HCT116 (cell line): ENCODE measurements at regions not wholly inside any gene's neighbourhood (a gene's known extent, or its start where the extent isn't known, plus 50 kb on each side); places are given as distances from the start of the nearest gene placed in this dataset.

Experiments
- ATAC-seq: fragments of 200-7000 bp; cut with Tn5 transposase; 2 replicates; pipeline ENCODE4 v1.9.1; 2020; ENCODE audit warnings: mild to moderate bottlenecking, moderate library complexity
- BruUV-seq: library from RNA; stranded (reverse); fragments of 400-500 nt; replicated peaks from 2 replicates; lab custom pipeline; 2021; lab: Mats Ljungman, UMichigan
- CTCF ChIA-PET: fragments of 300-600 bp; sonication (Branson Sonifier 250); formaldehyde crosslinking; loops from one replicate; lab custom pipeline; 2021; ENCODE audit warnings: antibody characterized with exemption; lab: Charles Lee
- POLR2A ChIA-PET: fragments of 300-600, 350-600 bp; sonication (Branson Sonifier 250); formaldehyde crosslinking; loops from one replicate; lab custom pipeline; 2021; ENCODE audit warnings: antibody characterized with exemption; lab: Charles Lee
- RAD21 ChIA-PET, 2 experiments: fragments of 300-600 bp; sonication (Branson Sonifier 250); formaldehyde crosslinking; loops; one replicate each; lab custom pipeline; 2023; ENCODE audit warnings: low total read pairs in 2 of 2; ENCODE audit not compliant: uncharacterized antibody in 2 of 2, unreplicated experiment in 2 of 2, low non-redundant PET in 1 of 2; lab: Charles Lee
- DNase-seq: peaks from one replicate; pipeline ENCODE4 v3.0.0-alpha.2; 2010; ENCODE audit warnings: low read depth, low spot score
- H2AFZ ChIP-seq: fragments of 200-600 bp; shearing (Covaris generic), sonication (generic); 2 replicates; pipeline ENCODE4 v1.6.1; 2017; ENCODE audit warnings: low read depth, mixed run types, mixed read lengths, antibody characterized with exemption, low read length; ENCODE audit not compliant: poor library complexity, severe bottlenecking
- H3K27ac ChIP-seq: 2 replicates; pipeline ENCODE4 v1.5.1; 2012; ENCODE audit warnings: low read depth, low read length
- H3K27me3 ChIP-seq: fragments of 200-600 bp; sonication (generic); 2 replicates; pipeline ENCODE4 v1.6.1; 2016; ENCODE audit warnings: mixed run types, low read length, mixed read lengths; ENCODE audit not compliant: insufficient read depth
- H3K36me3 ChIP-seq, 2 experiments: fragments of 200-500 bp in 1 of 2; fragments of 200-600 bp in 1 of 2; sonication (Bioruptor generic) in 1 of 2; sonication (generic) in 1 of 2; 2 replicates each; pipeline versions ENCODE4 v1.5.1 to v1.6.1; 2014 to 2016; ENCODE audit warnings: low read length in 2 of 2, inconsistent platforms in 1 of 2, mixed read lengths in 1 of 2, mixed run types in 1 of 2; ENCODE audit not compliant: insufficient read depth in 2 of 2, control insufficient read depth in 1 of 2
- H3K4me1 ChIP-seq, 2 experiments: fragments of 200-600 bp in 1 of 2; sonication (generic) in 1 of 2; 2 replicates each; pipeline versions ENCODE4 v1.5.1 to v1.6.1; 2012 to 2017; ENCODE audit warnings: low read length in 2 of 2, inconsistent platforms in 1 of 2, mild to moderate bottlenecking in 1 of 2, mixed read lengths in 1 of 2, mixed run types in 1 of 2, moderate library complexity in 1 of 2; ENCODE audit not compliant: insufficient read depth in 2 of 2, control insufficient read depth in 1 of 2
- H3K4me2 ChIP-seq: fragments of 200-600 bp; sonication (generic); 2 replicates; pipeline ENCODE4 v1.6.1; 2017; ENCODE audit warnings: mixed run types, low read length, mixed read lengths
- H3K4me3 ChIP-seq, 2 experiments: fragments of 200-600 bp in 1 of 2; sonication (generic) in 1 of 2; replicated peaks in 1 of 2; 2 replicates each; pipeline ENCODE4 v1.5.1; 2011 to 2016; ENCODE audit warnings: low read length in 2 of 2, control low read depth in 1 of 2, low read depth in 1 of 2, mild to moderate bottlenecking in 1 of 2, mixed read lengths in 1 of 2, mixed run types in 1 of 2
- H3K79me2 ChIP-seq: fragments of 200-600 bp; sonication (generic); 2 replicates; pipeline ENCODE4 v1.6.1; 2017; ENCODE audit warnings: mild to moderate bottlenecking, mixed run types, low read length, moderate library complexity, mixed read lengths; ENCODE audit not compliant: insufficient read depth
- H3K9ac ChIP-seq: fragments of 200-600 bp; sonication (generic); 2 replicates; pipeline ENCODE4 v1.6.1; 2016; ENCODE audit warnings: low read length, mixed read lengths
- H3K9me2 ChIP-seq: fragments of 200-600 bp; sonication (generic), shearing (Covaris generic); 2 replicates; pipeline ENCODE4 v1.6.1; 2017; ENCODE audit warnings: mixed run types, mild to moderate bottlenecking, moderate library complexity; ENCODE audit not compliant: insufficient read depth
- H3K9me3 ChIP-seq, 2 experiments: fragments of 200-500 bp in 1 of 2; fragments of 200-600 bp in 1 of 2; sonication (Bioruptor generic) in 1 of 2; sonication (generic) in 1 of 2; 2 replicates each; pipeline ENCODE4 v1.6.1; 2014 to 2017; ENCODE audit warnings: low read length in 2 of 2, mixed read lengths in 2 of 2, inconsistent platforms in 1 of 2, low read depth in 1 of 2, mild to moderate bottlenecking in 1 of 2, mixed run types in 1 of 2, moderate library complexity in 1 of 2; ENCODE audit not compliant: control insufficient read depth in 1 of 2, insufficient read depth in 1 of 2
- H4K20me1 ChIP-seq: fragments of 200-600 bp; sonication (generic), shearing (Covaris generic); 2 replicates; pipeline ENCODE4 v1.6.1; 2017; ENCODE audit warnings: mixed run types, mild to moderate bottlenecking, moderate library complexity; ENCODE audit not compliant: insufficient read depth
- CBX3 ChIP-seq: IDR thresholded peaks from 2 replicates; pipeline ENCODE4 v1.6.1; 2012; ENCODE audit warnings: low read depth
- EZH2phosphoT487 ChIP-seq: fragments of 200-600 bp; IDR thresholded peaks from 2 replicates; pipeline ENCODE4 v1.6.1; 2018; ENCODE audit warnings: antibody characterized with exemption, borderline replicate concordance
- POLR2A ChIP-seq: IDR thresholded peaks from 2 replicates; pipeline ENCODE4 v1.7.0; 2011; ENCODE audit warnings: borderline replicate concordance; ENCODE audit not compliant: insufficient read depth, insufficient read length; ENCODE audit errors: extremely low read depth
- POLR2AphosphoS5 ChIP-seq: IDR thresholded peaks from 2 replicates; pipeline ENCODE4 v1.6.1; 2011; ENCODE audit warnings: mild to moderate bottlenecking, low read depth, low read length, moderate library complexity
- TCF7L2 ChIP-seq: IDR thresholded peaks from 2 replicates; pipeline ENCODE4 v1.7.0; 2011; ENCODE audit warnings: borderline replicate concordance, inconsistent platforms; ENCODE audit not compliant: insufficient read depth, insufficient read length; ENCODE audit errors: extremely low read depth
- ZBTB33 ChIP-seq: IDR thresholded peaks from 2 replicates; pipeline ENCODE4 v1.6.1; 2011; ENCODE audit warnings: mild to moderate bottlenecking, low read length, moderate library complexity; ENCODE audit not compliant: insufficient replicate concordance; ENCODE audit errors: extremely low read depth
- intact Hi-C: fragments of 100-400 bp; cut with micrococcal nuclease; formaldehyde crosslinking; loops from 2 replicates; pipeline ENCODE4 v1.10.0; 2022
- TF ChIP-seq, protein P1 (sequence below): IDR thresholded peaks from 2 replicates; pipeline ENCODE4 v1.6.1; 2012; ENCODE audit warnings: low read depth
- TF ChIP-seq, protein P2 (sequence below): IDR thresholded peaks from 2 replicates; pipeline ENCODE4 v1.6.1; 2012

- peaks cover 16 to 20% of the 10 kb centered on the region in 2 experiments; a peak in 3 of 4 replicates for H3K9me3 ChIP-seq
- no peaks in the 10 kb centered on the region for H3K36me3 ChIP-seq
- no peak overlapping the region for H3K9ac ChIP-seq
- no peaks in the 10 kb centered on the region for H3K27me3 ChIP-seq
- BruUV-seq = no TSS peak
- POLR2A ChIA-PET = no interaction called here
- H3K4me3 ChIP-seq = no peak overlapping the region
- TF ChIP-seq POLR2AphosphoS5 (no peak), TCF7L2 (no peak), CBX3 (no peak), POLR2A (no peak), EZH2phosphoT487 (no peak), ZBTB33 (no peak)
- TF ChIP-seq, protein P1, sequence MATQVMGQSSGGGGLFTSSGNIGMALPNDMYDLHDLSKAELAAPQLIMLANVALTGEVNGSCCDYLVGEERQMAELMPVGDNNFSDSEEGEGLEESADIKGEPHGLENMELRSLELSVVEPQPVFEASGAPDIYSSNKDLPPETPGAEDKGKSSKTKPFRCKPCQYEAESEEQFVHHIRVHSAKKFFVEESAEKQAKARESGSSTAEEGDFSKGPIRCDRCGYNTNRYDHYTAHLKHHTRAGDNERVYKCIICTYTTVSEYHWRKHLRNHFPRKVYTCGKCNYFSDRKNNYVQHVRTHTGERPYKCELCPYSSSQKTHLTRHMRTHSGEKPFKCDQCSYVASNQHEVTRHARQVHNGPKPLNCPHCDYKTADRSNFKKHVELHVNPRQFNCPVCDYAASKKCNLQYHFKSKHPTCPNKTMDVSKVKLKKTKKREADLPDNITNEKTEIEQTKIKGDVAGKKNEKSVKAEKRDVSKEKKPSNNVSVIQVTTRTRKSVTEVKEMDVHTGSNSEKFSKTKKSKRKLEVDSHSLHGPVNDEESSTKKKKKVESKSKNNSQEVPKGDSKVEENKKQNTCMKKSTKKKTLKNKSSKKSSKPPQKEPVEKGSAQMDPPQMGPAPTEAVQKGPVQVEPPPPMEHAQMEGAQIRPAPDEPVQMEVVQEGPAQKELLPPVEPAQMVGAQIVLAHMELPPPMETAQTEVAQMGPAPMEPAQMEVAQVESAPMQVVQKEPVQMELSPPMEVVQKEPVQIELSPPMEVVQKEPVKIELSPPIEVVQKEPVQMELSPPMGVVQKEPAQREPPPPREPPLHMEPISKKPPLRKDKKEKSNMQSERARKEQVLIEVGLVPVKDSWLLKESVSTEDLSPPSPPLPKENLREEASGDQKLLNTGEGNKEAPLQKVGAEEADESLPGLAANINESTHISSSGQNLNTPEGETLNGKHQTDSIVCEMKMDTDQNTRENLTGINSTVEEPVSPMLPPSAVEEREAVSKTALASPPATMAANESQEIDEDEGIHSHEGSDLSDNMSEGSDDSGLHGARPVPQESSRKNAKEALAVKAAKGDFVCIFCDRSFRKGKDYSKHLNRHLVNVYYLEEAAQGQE = no peak
- TF ChIP-seq, protein P2, sequence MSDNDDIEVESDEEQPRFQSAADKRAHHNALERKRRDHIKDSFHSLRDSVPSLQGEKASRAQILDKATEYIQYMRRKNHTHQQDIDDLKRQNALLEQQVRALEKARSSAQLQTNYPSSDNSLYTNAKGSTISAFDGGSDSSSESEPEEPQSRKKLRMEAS = no peak
- TF ChIP-seq, all 23 proteins: peak for 0
- DNase-seq (no peak), ATAC-seq (no peak)
- Histone ChIP-seq H3K4me2 (no peak overlapping the region), H3K79me2 (no peaks in the 10 kb centered on the region), H2AFZ (no peak overlapping the region), H3K4me1 (no peaks in the 10 kb centered on the region), H3K27ac (no peak overlapping the region), H4K20me1 (no peaks in the 10 kb centered on the region), H3K9me2 (no peaks in the 10 kb centered on the region)
- RAD21 ChIA-PET = no interaction called here
- CTCF ChIA-PET = no interaction called here
- intact Hi-C loops = no loop called here
Measured at GRCh38 chr21:23402929-23403520, 2204.3 kb downstream of the MRPL39 start.
